Astrocyte of the spinal cord (primary cell): ENCODE measurements at regions not wholly inside any gene's neighbourhood (a gene's known extent, or its start where the extent isn't known, plus 50 kb on each side); places are given as distances from the start of the nearest gene placed in this dataset.

Experiments
- DNase-seq: peaks from one replicate; pipeline ENCODE4 v3.0.0; 2011; ENCODE audit warnings: low read depth, low spot score
- H3K4me3 ChIP-seq: 2 replicates; pipeline ENCODE4 v1.5.1; 2011; ENCODE audit warnings: low read depth, mild to moderate bottlenecking, low read length, moderate library complexity
- CTCF ChIP-seq: IDR thresholded peaks from 2 replicates; pipeline ENCODE4 v1.5.1; 2012; ENCODE audit warnings: low read depth, mild to moderate bottlenecking, low read length, inconsistent platforms
- in situ Hi-C: cut with HindIII; loops from 2 replicates; pipeline ENCODE4 v1.10.0; 2017; ENCODE audit warnings: low sequenced_read_pairs

GRCh38 chr2:150145299-150145692 is 342.2 kb downstream of the RND3 start:
- in situ Hi-C loops = no loop called here
- no peak for TF ChIP-seq CTCF
- DNase-seq = no peak

GRCh38 chr2:150144546-150145298 is 342.7 kb downstream of the RND3 start:
- peak; percentile 59 for DNase-seq
- in situ Hi-C loops = no loop called here
- H3K4me3 ChIP-seq = no peak overlapping the region
- no peak for TF ChIP-seq CTCF

More at GRCh38 chr2:150145299-150145692, 342.2 kb downstream of the RND3 start:
- H3K4me3 ChIP-seq = no peak overlapping the region

GRCh38 chr2:150143087-150143536 is 344.4 kb downstream of the RND3 start:
- peak; percentile 58 for DNase-seq
- in situ Hi-C loops = no loop called here
- no peak overlapping the region for H3K4me3 ChIP-seq
- no peak for TF ChIP-seq CTCF

GRCh38 chr2:150142561-150142960 is 344.9 kb downstream of the RND3 start:
- DNase-seq = peak; percentile 84
- in situ Hi-C loops = no loop called here
- TF ChIP-seq CTCF = no peak
- no peak overlapping the region for H3K4me3 ChIP-seq

- in situ Hi-C loops = no loop called here
- H3K4me3 ChIP-seq = no peak overlapping the region
- no peak for TF ChIP-seq CTCF
- DNase-seq = peak; percentile 46
These were observed 346.1 kb downstream of the RND3 start for GRCh38 chr2:150141226-150142001.

- DNase-seq = no peak
- TF ChIP-seq CTCF = no peak
- in situ Hi-C loops = no loop called here
These were observed 346.7 kb downstream of the RND3 start for GRCh38 chr2:150140777-150141176.

More at GRCh38 chr2:150140777-150141176, 346.7 kb downstream of the RND3 start:
- no peak overlapping the region for H3K4me3 ChIP-seq
